H9 (cell line): ENCODE measurements at regions not wholly inside any gene's neighbourhood (a gene's known extent, or its start where the extent isn't known, plus 50 kb on each side); places are given as distances from the start of the nearest gene placed in this dataset.

Experiments used
- DNase-seq: peaks from one replicate; pipeline ENCODE4 v3.0.0-alpha.2; 2017
- H2AFZ ChIP-seq: one replicate; pipeline ENCODE4 v1.6.1; 2013; ENCODE audit warnings: mild to moderate bottlenecking, low read length, control low read depth, moderate library complexity
- H2AK5ac ChIP-seq: 2 replicates; pipeline ENCODE4 v1.6.1; 2013; ENCODE audit warnings: low read length, control low read depth, mixed read lengths; ENCODE audit not compliant: insufficient read length
- H2BK120ac ChIP-seq: one replicate; pipeline ENCODE4 v1.6.1; 2013; ENCODE audit warnings: low read depth, mild to moderate bottlenecking, low read length, control low read depth, inconsistent platforms; ENCODE audit not compliant: poor library complexity, severe bottlenecking
- H2BK12ac ChIP-seq: 2 replicates; pipeline ENCODE4 v1.6.1; 2013; ENCODE audit warnings: low read length, control low read depth, mixed read lengths, low read depth; ENCODE audit not compliant: insufficient read length
- H2BK15ac ChIP-seq: 2 replicates; pipeline ENCODE4 v1.6.1; 2013; ENCODE audit warnings: low read depth, low read length, control low read depth
- H2BK20ac ChIP-seq: one replicate; pipeline ENCODE4 v1.6.1; 2013; ENCODE audit warnings: low read depth, mild to moderate bottlenecking, low read length, control low read depth, inconsistent platforms; ENCODE audit not compliant: poor library complexity, severe bottlenecking
- H2BK5ac ChIP-seq: 2 replicates; pipeline ENCODE4 v1.6.1; 2013; ENCODE audit warnings: low read length, control low read depth, mixed read lengths; ENCODE audit not compliant: insufficient read length
- H3K14ac ChIP-seq: 2 replicates; pipeline ENCODE4 v1.6.1; 2013; ENCODE audit warnings: low read length, control low read depth; ENCODE audit not compliant: insufficient read depth
- H3K18ac ChIP-seq: 2 replicates; pipeline ENCODE4 v1.6.1; 2013; ENCODE audit warnings: low read depth, mild to moderate bottlenecking, mixed read lengths, low read length, control low read depth; ENCODE audit not compliant: insufficient read length
- H3K23ac ChIP-seq: 2 replicates; pipeline ENCODE4 v1.6.1; 2013; ENCODE audit warnings: low read length, control low read depth, mixed read lengths, low read depth; ENCODE audit not compliant: insufficient read length
- H3K23me2 ChIP-seq: 2 replicates; pipeline ENCODE4 v1.6.1; 2013; ENCODE audit warnings: low read depth, mild to moderate bottlenecking, mixed read lengths, low read length, control low read depth; ENCODE audit not compliant: insufficient read length, poor library complexity, severe bottlenecking
- H3K27ac ChIP-seq: 2 replicates; pipeline ENCODE4 v1.5.1; 2013; ENCODE audit warnings: low read length, control low read depth, mixed read lengths, low read depth; ENCODE audit not compliant: insufficient read length
- H3K27me3 ChIP-seq: 2 replicates; pipeline ENCODE4 v1.6.1; 2013; ENCODE audit warnings: low read length, control low read depth, inconsistent platforms; ENCODE audit not compliant: insufficient read depth
- H3K4ac ChIP-seq: 2 replicates; pipeline ENCODE4 v1.6.1; 2013; ENCODE audit warnings: low read depth, mild to moderate bottlenecking, control low read depth, inconsistent platforms, low read length, moderate library complexity
- H3K4me1 ChIP-seq: 2 replicates; pipeline ENCODE4 v1.6.1; 2013; ENCODE audit warnings: low read length, control low read depth, inconsistent platforms; ENCODE audit not compliant: insufficient read depth
- H3K4me2 ChIP-seq: 2 replicates; pipeline ENCODE4 v1.6.1; 2013; ENCODE audit warnings: low read length, control low read depth, mixed read lengths; ENCODE audit not compliant: insufficient read length, insufficient read depth
- H3K56ac ChIP-seq: 2 replicates; pipeline ENCODE4 v1.6.1; 2013; ENCODE audit warnings: low read depth, mild to moderate bottlenecking, mixed read lengths, low read length, control low read depth; ENCODE audit not compliant: insufficient read length
- H3K79me1 ChIP-seq: 2 replicates; pipeline ENCODE4 v1.6.1; 2013; ENCODE audit warnings: low read depth, mild to moderate bottlenecking, moderate library complexity, low read length, control low read depth, inconsistent platforms; ENCODE audit not compliant: insufficient read depth, poor library complexity, severe bottlenecking
- H3K79me2 ChIP-seq: 2 replicates; pipeline ENCODE4 v1.6.1; 2013; ENCODE audit warnings: low read length, control low read depth, inconsistent platforms; ENCODE audit not compliant: insufficient read depth
- H3K9ac ChIP-seq: 2 replicates; pipeline ENCODE4 v1.6.1; 2013; ENCODE audit warnings: low read length, control low read depth, mixed read lengths; ENCODE audit not compliant: insufficient read length; ENCODE audit errors: extremely low read depth
- H3K9me3 ChIP-seq: one replicate; pipeline ENCODE4 v1.6.1; 2013; ENCODE audit warnings: low read depth, low read length, inconsistent platforms; ENCODE audit not compliant: control insufficient read depth
- H3T11ph ChIP-seq: one replicate; pipeline ENCODE4 v1.6.1; 2013; ENCODE audit warnings: mild to moderate bottlenecking, low read length, control low read depth, inconsistent platforms
- H4K20me1 ChIP-seq: one replicate; pipeline ENCODE4 v1.6.1; 2013; ENCODE audit not compliant: control insufficient read depth, insufficient read length, insufficient read depth
- H4K5ac ChIP-seq: 2 replicates; pipeline ENCODE4 v1.6.1; 2013; ENCODE audit warnings: low read depth, mild to moderate bottlenecking, mixed read lengths, low read length, control low read depth; ENCODE audit not compliant: insufficient read length
- H4K8ac ChIP-seq: replicated peaks from 2 replicates; pipeline ENCODE4 v1.6.1; 2013; ENCODE audit warnings: low read length, control low read depth, mixed read lengths, low read depth; ENCODE audit not compliant: insufficient read length
- H4K91ac ChIP-seq: 2 replicates; pipeline ENCODE4 v1.6.1; 2013; ENCODE audit warnings: low read depth, mild to moderate bottlenecking, moderate library complexity, mixed read lengths, low read length, control low read depth; ENCODE audit not compliant: insufficient read length
- H3K27ac Mint-ChIP-seq, 3 experiments: 2 replicates in 2 of 3; 3 replicates in 1 of 3; pipeline ENCODE4 v1.8.0; 2020 to 2021; ENCODE audit warnings: mixed read lengths in 3 of 3, mild to moderate bottlenecking in 1 of 3, moderate library complexity in 1 of 3
- H3K27me3 Mint-ChIP-seq: 2 replicates; pipeline ENCODE4 v1.8.0; 2021; ENCODE audit warnings: low read depth, mild to moderate bottlenecking, moderate library complexity, mixed read lengths
- H3K36me3 Mint-ChIP-seq, 3 experiments: 2 replicates in 2 of 3; 3 replicates in 1 of 3; pipeline ENCODE4 v1.8.0; 2020 to 2021; ENCODE audit warnings: low read depth in 3 of 3, mixed read lengths in 3 of 3; ENCODE audit not compliant: insufficient read depth in 1 of 3
- H3K4me1 Mint-ChIP-seq, 2 experiments: 2 replicates each; pipeline ENCODE4 v1.8.0; 2020; ENCODE audit warnings: mixed read lengths in 2 of 2
- H3K4me3 Mint-ChIP-seq, 2 experiments: 2 replicates in 1 of 2; 3 replicates in 1 of 2; pipeline ENCODE4 v1.8.0; 2020 to 2021; ENCODE audit warnings: mild to moderate bottlenecking in 2 of 2, mixed read lengths in 2 of 2, moderate library complexity in 1 of 2
- H3K9me3 Mint-ChIP-seq, 2 experiments: 2 replicates in 1 of 2; 3 replicates in 1 of 2; pipeline ENCODE4 v1.8.0; 2020; ENCODE audit warnings: mild to moderate bottlenecking in 2 of 2, mixed read lengths in 2 of 2, moderate library complexity in 1 of 2
- WGBS: extraction: QIAGEN DNeasy Blood & Tissue Kit; methylation state at CpG from one replicate; pipeline ENCODE4 v1.1.7; 2013; ENCODE audit warnings: missing lambda C conversion rate, low lambda C conversion rate, mixed read lengths; ENCODE audit not compliant: insufficient read length; ENCODE audit errors: extremely low coverage; 5-methylcytosine and 5-hydroxymethylcytosine counted together
- TF ChIP-seq, protein P1 (sequence below): fragments of 200-600 bp; sonication (generic); conservative IDR thresholded peaks from 3 replicates; pipeline ENCODE4 v1.8.0; 2021; ENCODE audit warnings: antibody characterized with exemption, mild to moderate bottlenecking

DNA sequence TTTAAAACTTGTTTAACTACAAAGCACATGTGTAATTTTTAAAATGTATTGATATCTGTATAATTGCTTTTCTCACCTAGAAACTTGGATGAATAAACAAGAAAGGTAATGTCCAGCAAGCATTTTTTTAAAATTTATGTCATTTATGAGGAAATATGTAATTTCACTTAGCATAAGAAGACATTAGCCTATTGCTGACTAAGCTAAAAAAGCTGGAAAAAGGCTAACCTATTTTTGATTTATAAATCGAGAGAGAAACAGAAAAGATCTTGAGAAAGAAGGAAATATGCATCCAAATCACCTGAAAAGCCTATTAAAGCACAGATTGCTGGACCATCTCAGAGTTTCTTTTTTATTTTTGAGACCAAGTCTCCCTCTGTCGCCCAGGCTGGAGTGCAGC is 1181.3 kb downstream of the SLITRK1 start:
- H4K91ac ChIP-seq, result no peak overlapping the region
- H3K4me1 Mint-ChIP-seq, result peaks cover 2 to 3% of the 10 kb centered on the region in 2 experiments; a peak in 3 of 4 replicates
- no peaks in the 10 kb centered on the region for H3K23me2 ChIP-seq
- H2AK5ac ChIP-seq, result no peak overlapping the region
- no peak overlapping the region for H3T11ph ChIP-seq
- H3K79me1 ChIP-seq, result no peaks in the 10 kb centered on the region
- H3K9ac ChIP-seq, result no peak overlapping the region
- no peaks in the 10 kb centered on the region for H3K9me3 Mint-ChIP-seq
- no peak overlapping the region for H3K27ac ChIP-seq
- no peak overlapping the region for H3K4me2 ChIP-seq
- no peak overlapping the region for H3K14ac ChIP-seq
- H2BK5ac ChIP-seq, result no peak overlapping the region
- no peaks in the 10 kb centered on the region for H3K36me3 Mint-ChIP-seq
- TF ChIP-seq, protein P1, sequence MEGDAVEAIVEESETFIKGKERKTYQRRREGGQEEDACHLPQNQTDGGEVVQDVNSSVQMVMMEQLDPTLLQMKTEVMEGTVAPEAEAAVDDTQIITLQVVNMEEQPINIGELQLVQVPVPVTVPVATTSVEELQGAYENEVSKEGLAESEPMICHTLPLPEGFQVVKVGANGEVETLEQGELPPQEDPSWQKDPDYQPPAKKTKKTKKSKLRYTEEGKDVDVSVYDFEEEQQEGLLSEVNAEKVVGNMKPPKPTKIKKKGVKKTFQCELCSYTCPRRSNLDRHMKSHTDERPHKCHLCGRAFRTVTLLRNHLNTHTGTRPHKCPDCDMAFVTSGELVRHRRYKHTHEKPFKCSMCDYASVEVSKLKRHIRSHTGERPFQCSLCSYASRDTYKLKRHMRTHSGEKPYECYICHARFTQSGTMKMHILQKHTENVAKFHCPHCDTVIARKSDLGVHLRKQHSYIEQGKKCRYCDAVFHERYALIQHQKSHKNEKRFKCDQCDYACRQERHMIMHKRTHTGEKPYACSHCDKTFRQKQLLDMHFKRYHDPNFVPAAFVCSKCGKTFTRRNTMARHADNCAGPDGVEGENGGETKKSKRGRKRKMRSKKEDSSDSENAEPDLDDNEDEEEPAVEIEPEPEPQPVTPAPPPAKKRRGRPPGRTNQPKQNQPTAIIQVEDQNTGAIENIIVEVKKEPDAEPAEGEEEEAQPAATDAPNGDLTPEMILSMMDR, result no peak
- no peak for DNase-seq
- H4K8ac ChIP-seq, result no peak overlapping the region
- H2AFZ ChIP-seq, result no peak overlapping the region
- no peaks in the 10 kb centered on the region for H3K79me2 ChIP-seq
- no peaks in the 10 kb centered on the region for H3K27me3 ChIP-seq
- H3K4me1 ChIP-seq, result no peaks in the 10 kb centered on the region; the same call in 1 of the 2 replicates
- no peak overlapping the region for H3K4me3 Mint-ChIP-seq
- H3K27ac Mint-ChIP-seq, result no peak overlapping the region
- H3K27me3 Mint-ChIP-seq, result no peaks in the 10 kb centered on the region
- no CpG with 5 or more reads among the region's 2 CpGs for WGBS
- H4K5ac ChIP-seq, result no peak overlapping the region
- no peak overlapping the region for H2BK15ac ChIP-seq
- no peak overlapping the region for H2BK20ac ChIP-seq
- no peak overlapping the region for H2BK12ac ChIP-seq
- H4K20me1 ChIP-seq, result no peaks in the 10 kb centered on the region
- no peak overlapping the region for H3K4ac ChIP-seq
- H3K23ac ChIP-seq, result no peak overlapping the region
- no peak overlapping the region for H3K56ac ChIP-seq
- H2BK120ac ChIP-seq, result no peak overlapping the region
- H3K18ac ChIP-seq, result no peak overlapping the region
- no peaks in the 10 kb centered on the region for H3K9me3 ChIP-seq
